Upper lobe of left lung (tissue), 4 donors: ENCODE measurements at regions not wholly inside any gene's neighbourhood (a gene's known extent, or its start where the extent isn't known, plus 50 kb on each side); places are given as distances from the start of the nearest gene placed in this dataset.

Source experiments
- EP300 ChIP-seq, 4 donors: sonication (generic); formaldehyde crosslinking; IDR thresholded peaks; one replicate each; pipeline ENCODE4 v1.5.1; 2017; ENCODE audit warnings: antibody characterized with exemption in 4 of 4, control low read depth in 2 of 4
- POLR2A ChIP-seq, 4 donors: fragments of 450-650 bp; IDR thresholded peaks; one replicate each; pipeline ENCODE4 v1.5.1; 2016 to 2017; ENCODE audit warnings: antibody characterized with exemption in 4 of 4, mild to moderate bottlenecking in 2 of 4
- POLR2AphosphoS5 ChIP-seq, 2 donors: sonication (generic); formaldehyde crosslinking; IDR thresholded peaks; one replicate each; pipeline ENCODE4 v1.5.1; 2017; ENCODE audit warnings: antibody characterized with exemption in 2 of 2
- TF ChIP-seq, protein P1 (sequence below), 6 experiments: fragments of 450-650 bp in 4 of 6; fragments of 200-600 bp in 2 of 6; sonication (generic) in 2 of 6; IDR thresholded peaks; one replicate each; pipeline ENCODE4 v1.5.1; 2016 to 2019; ENCODE audit warnings: antibody characterized with exemption in 6 of 6

GRCh38 chr4:111847296-111848008 is 297.8 kb upstream of the FAM241A start:
- no peak for TF ChIP-seq POLR2AphosphoS5 (IDR thresholded peaks at IDR 0.05)
- TF ChIP-seq EP300 (IDR thresholded peaks at IDR 0.05), result no peak
- TF ChIP-seq, protein P1, sequence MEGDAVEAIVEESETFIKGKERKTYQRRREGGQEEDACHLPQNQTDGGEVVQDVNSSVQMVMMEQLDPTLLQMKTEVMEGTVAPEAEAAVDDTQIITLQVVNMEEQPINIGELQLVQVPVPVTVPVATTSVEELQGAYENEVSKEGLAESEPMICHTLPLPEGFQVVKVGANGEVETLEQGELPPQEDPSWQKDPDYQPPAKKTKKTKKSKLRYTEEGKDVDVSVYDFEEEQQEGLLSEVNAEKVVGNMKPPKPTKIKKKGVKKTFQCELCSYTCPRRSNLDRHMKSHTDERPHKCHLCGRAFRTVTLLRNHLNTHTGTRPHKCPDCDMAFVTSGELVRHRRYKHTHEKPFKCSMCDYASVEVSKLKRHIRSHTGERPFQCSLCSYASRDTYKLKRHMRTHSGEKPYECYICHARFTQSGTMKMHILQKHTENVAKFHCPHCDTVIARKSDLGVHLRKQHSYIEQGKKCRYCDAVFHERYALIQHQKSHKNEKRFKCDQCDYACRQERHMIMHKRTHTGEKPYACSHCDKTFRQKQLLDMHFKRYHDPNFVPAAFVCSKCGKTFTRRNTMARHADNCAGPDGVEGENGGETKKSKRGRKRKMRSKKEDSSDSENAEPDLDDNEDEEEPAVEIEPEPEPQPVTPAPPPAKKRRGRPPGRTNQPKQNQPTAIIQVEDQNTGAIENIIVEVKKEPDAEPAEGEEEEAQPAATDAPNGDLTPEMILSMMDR (IDR thresholded peaks at IDR 0.05), result no peak
- TF ChIP-seq POLR2A (IDR thresholded peaks at IDR 0.05), result no peak
